ENCODE measurements at regions not wholly inside any gene's neighbourhood (a gene's known extent, or its start where the extent isn't known, plus 50 kb on each side); places are given as distances from the start of the nearest gene placed in this dataset.

- TF ChIP-seq POLR2A (IDR thresholded peaks at IDR 0.05; ENCODE audit: low read depth, low read length), result no peak
- TF ChIP-seq POLR2AphosphoS5 (IDR thresholded peaks at IDR 0.05; ENCODE audit: low read depth, low read length), result no peak
Measured at GRCh38 chr5:18675041-18675440, 1040.8 kb downstream of the TAF11L14 start.

All from GM12892 (cell line).